HG03175 (cell line): ENCODE measurements at regions not wholly inside any gene's neighbourhood (a gene's known extent, or its start where the extent isn't known, plus 50 kb on each side); places are given as distances from the start of the nearest gene placed in this dataset.

Source experiments
- ATAC-seq: cut with Tn5 transposase; IDR thresholded peaks from one replicate; pipeline ENCODE4 v1.9.1; 2021; ENCODE audit warnings: mild to moderate bottlenecking, moderate library complexity; ENCODE audit not compliant: unreplicated experiment

DNA sequence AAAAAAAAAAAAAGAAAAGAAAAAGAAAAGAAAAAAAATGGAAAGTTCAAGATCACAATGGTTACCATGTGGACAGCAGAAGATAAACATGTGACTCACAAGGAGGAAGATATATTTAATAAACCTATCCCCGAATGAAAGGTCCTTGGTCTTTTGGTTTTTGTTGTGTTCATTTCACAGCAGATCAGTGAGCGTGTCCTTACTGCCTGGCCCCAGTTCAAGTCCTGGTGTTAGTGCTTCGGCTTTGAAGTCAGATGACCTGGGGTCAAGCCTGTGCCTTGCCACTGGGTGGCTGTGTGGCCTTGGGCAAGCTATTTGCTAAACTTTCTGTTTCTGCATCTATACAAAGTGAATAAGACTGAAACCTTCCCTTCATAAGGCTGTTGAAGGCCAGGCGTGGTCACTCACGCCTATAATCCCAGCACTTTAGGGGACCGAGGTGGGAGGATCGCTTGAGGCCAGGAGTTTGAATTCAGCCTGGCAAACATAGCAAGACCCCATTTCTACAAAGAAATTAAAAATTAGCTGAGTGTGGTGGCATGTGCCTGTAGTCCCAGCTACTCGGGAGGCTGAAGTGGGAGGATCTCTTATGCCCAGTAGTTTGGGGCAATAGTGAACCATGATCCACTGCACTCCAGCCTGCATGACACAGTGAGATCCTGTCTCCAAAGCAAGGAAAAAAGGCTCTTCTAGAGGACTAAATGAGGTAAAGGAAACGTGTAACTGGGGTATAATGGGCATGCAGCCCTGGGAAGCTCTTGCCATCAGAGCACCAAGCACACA lies 94.5 kb upstream of the SPATA31D4 start:
- ATAC-seq = no peak

DNA sequence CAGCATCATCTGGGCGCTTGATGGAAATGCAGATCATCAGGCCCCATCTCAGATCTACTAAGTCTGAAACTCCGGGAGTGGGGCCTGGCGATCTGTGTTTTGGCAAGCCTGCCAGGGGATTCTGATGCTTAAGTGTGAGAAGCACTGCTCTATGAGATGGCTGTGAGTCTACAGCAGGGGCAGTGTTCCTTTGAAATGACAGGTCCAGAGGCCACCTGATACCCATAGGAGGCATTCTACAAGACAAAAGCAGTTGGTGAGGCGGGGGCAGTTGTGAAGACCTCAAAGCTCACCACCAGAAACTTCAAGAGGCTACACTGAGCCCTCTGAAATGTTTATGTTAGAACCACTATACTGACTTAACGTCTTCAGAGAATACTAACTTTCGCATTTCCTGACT lies 86.9 kb upstream of the SPATA31D4 start:
- no peak for ATAC-seq

DNA sequence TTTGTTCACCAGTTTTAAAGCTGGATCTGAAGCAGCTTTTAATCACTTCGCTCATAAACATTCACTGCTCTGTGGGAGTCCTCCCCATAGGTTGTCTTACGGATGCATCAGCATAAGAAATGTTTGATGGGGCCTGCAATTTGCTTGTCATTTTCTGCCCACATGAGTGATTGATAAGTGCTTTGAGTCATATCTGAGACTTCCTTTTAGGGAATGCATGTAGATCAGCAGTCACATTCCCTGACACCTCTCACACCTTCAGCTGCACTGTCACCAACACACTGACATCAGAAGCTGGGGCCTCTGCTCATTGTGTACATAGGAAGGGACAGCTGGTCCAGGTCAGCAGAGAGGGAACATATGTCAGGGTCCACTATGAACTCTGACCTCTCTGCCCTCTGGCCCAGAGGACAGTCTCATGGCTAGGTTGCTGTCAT lies 84.1 kb upstream of the SPATA31D4 start:
- ATAC-seq = no peak

- no peak for ATAC-seq
Measured at GRCh38 chr9:81847181-81847915, 80.9 kb upstream of the SPATA31D4 start.

- ATAC-seq = no peak
Measured at GRCh38 chr9:81848472-81848871, 79.8 kb upstream of the SPATA31D4 start.

- ATAC-seq = no peak
Measured at GRCh38 chr9:81849631-81850259, 78.5 kb upstream of the SPATA31D4 start.

GRCh38 chr9:81850724-81851123 lies 77.5 kb upstream of the SPATA31D4 start:
- no peak for ATAC-seq

- ATAC-seq = no peak
Measured at GRCh38 chr9:81851340-81851739, 76.9 kb upstream of the SPATA31D4 start.

GRCh38 chr9:81852820-81853219 lies 75.4 kb upstream of the SPATA31D4 start:
- ATAC-seq = no peak

DNA sequence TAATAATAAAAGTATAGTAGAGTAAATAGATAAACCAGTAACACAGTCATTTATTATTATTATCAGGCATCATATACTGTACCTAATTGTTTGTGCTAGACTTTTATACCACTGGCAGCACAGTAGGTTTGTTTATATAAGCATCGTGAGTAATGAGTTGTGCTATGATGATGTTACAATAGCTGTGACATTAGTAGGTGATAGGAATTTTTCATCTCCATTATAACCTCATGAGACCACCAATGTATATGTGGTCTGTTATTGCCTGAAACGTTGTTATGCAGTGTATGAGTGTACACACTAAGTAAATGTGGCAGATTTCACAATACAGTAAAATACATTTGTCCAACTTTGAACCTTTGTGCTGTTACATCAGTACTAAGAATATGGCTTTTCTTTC lies 72.7 kb upstream of the SPATA31D4 start:
- ATAC-seq = no peak

GRCh38 chr9:81858657-81859430 lies 69.4 kb upstream of the SPATA31D4 start:
- ATAC-seq = no peak

- no peak for ATAC-seq
Measured at GRCh38 chr9:81860581-81860980, 67.6 kb upstream of the SPATA31D4 start.

GRCh38 chr9:81861644-81862043 lies 66.6 kb upstream of the SPATA31D4 start:
- ATAC-seq = no peak

DNA sequence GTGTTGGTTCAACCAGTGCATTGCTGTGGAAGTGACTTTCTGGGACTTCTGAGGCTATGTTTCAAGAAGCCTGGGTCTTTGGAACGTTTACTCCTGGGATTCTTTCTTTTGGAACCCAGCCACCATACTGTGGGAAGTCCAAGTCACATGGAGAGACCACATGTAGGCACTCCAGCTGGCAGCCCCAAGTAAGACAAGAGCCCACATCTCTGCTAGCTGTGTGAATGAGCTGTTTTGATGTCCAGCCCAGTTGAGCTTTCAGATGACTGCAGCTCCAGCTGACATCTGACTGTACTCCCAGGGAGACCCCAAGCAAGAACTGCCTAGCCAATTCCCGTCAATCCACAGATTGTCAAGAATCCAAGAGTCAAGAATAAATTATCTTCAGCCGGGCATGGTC lies 60.1 kb upstream of the SPATA31D4 start:
- no peak for ATAC-seq

- no peak for ATAC-seq
Measured at GRCh38 chr9:81871695-81872094, 56.5 kb upstream of the SPATA31D4 start.

- ATAC-seq = no peak
Measured at GRCh38 chr9:81874250-81874649, 54.0 kb upstream of the SPATA31D4 start.

DNA sequence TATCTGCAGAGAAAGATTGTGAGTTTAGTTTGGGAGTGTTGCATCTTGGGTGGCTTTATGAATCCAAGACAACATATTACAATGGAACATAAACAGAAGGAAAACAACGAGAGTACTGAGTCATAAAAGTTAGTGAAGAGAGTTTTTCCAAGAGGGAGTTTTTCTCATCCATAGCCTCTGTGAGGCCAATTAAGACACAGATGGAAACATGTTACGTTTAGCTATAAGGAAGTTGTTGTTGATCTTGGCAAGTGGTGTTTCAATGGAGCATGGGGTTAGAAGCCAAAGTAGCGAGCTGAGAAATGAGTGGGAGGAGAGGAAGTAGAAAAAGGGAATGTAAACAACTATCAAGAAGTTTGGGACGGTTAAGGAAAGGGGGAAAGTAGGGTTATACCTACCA lies 53.3 kb upstream of the SPATA31D4 start:
- no peak for ATAC-seq

- ATAC-seq = no peak
Measured at GRCh38 chr9:81877047-81877446, 51.2 kb upstream of the SPATA31D4 start.
